Astrocyte (in vitro differentiated cells and primary cell): ENCODE measurements at regions not wholly inside any gene's neighbourhood (a gene's known extent, or its start where the extent isn't known, plus 50 kb on each side); places are given as distances from the start of the nearest gene placed in this dataset.

Experiments
- DNase-seq: peaks from one replicate; pipeline ENCODE4 v3.0.0-alpha.2; 2010; ENCODE audit warnings: low read depth
- FAIRE-seq: peaks from 2 replicates; lab custom pipeline; 2011; peaks lifted over from hg19 to GRCh38; lab: Jason Lieb, UNC
- H2AFZ ChIP-seq: 2 replicates; pipeline ENCODE4 v1.6.0; 2012; ENCODE audit warnings: low read depth, low read length, inconsistent platforms
- H3K27ac ChIP-seq: 2 replicates; pipeline ENCODE4 v1.5.1; 2011; ENCODE audit warnings: low read depth, low read length, inconsistent platforms
- H3K27me3 ChIP-seq: 2 replicates; pipeline ENCODE4 v1.6.0; 2011; ENCODE audit warnings: low read length, inconsistent platforms; ENCODE audit not compliant: insufficient read depth
- H3K36me3 ChIP-seq: 2 replicates; pipeline ENCODE4 v1.5.1; 2011; ENCODE audit warnings: low read length, inconsistent platforms; ENCODE audit not compliant: insufficient read depth
- H3K4me1 ChIP-seq: 2 replicates; pipeline ENCODE4 v1.5.1; 2011; ENCODE audit warnings: low read length, inconsistent platforms; ENCODE audit not compliant: insufficient read depth
- H3K4me2 ChIP-seq: 2 replicates; pipeline ENCODE4 v1.6.0; 2012; ENCODE audit warnings: low read length, inconsistent platforms
- H3K4me3 ChIP-seq: 2 replicates; pipeline ENCODE4 v1.5.1; 2011; ENCODE audit warnings: low read depth, mild to moderate bottlenecking, low read length, inconsistent platforms; ENCODE audit not compliant: insufficient read depth
- H3K79me2 ChIP-seq: 2 replicates; pipeline ENCODE4 v1.6.0; 2012; ENCODE audit warnings: mild to moderate bottlenecking, low read length, inconsistent platforms; ENCODE audit not compliant: insufficient read depth
- H3K9ac ChIP-seq: 2 replicates; pipeline ENCODE4 v1.6.0; 2012; ENCODE audit warnings: mild to moderate bottlenecking, low read length, inconsistent platforms
- H3K9me3 ChIP-seq: 2 replicates; pipeline ENCODE4 v1.5.1; 2012; ENCODE audit warnings: low read depth, mild to moderate bottlenecking, low read length, inconsistent platforms; ENCODE audit not compliant: insufficient read depth
- H4K20me1 ChIP-seq: 2 replicates; pipeline ENCODE4 v1.6.0; 2012; ENCODE audit warnings: low read length, inconsistent platforms; ENCODE audit not compliant: insufficient read depth
- H3K27ac Mint-ChIP-seq: one replicate; pipeline ENCODE4 v1.8.0; 2021; ENCODE audit warnings: mild to moderate bottlenecking, mixed read lengths; ENCODE audit not compliant: unreplicated experiment
- H3K27me3 Mint-ChIP-seq: one replicate; pipeline ENCODE4 v1.8.0; 2021; ENCODE audit warnings: low read depth, mixed read lengths; ENCODE audit not compliant: unreplicated experiment
- H3K36me3 Mint-ChIP-seq: one replicate; pipeline ENCODE4 v1.8.0; 2021; ENCODE audit warnings: low read depth, mixed read lengths; ENCODE audit not compliant: unreplicated experiment
- H3K4me1 Mint-ChIP-seq: one replicate; pipeline ENCODE4 v1.8.0; 2021; ENCODE audit warnings: low read depth, mixed read lengths; ENCODE audit not compliant: unreplicated experiment
- H3K4me3 Mint-ChIP-seq: one replicate; pipeline ENCODE4 v1.8.0; 2021; ENCODE audit warnings: mild to moderate bottlenecking, moderate library complexity, mixed read lengths; ENCODE audit not compliant: unreplicated experiment
- H3K9me3 Mint-ChIP-seq: one replicate; pipeline ENCODE4 v1.8.0; 2021; ENCODE audit warnings: mild to moderate bottlenecking, mixed read lengths; ENCODE audit not compliant: unreplicated experiment
- EZH2 ChIP-seq: IDR thresholded peaks from 2 replicates; pipeline ENCODE4 v1.6.1; 2012; ENCODE audit warnings: mild to moderate bottlenecking, low read length, inconsistent platforms; ENCODE audit not compliant: insufficient read depth
- TF ChIP-seq, protein P1 (sequence below): IDR thresholded peaks from 2 replicates; pipeline ENCODE4 v1.5.1; 2011; ENCODE audit warnings: low read depth, mild to moderate bottlenecking, inconsistent platforms, low read length, moderate library complexity; ENCODE audit not compliant: insufficient read depth

DNA sequence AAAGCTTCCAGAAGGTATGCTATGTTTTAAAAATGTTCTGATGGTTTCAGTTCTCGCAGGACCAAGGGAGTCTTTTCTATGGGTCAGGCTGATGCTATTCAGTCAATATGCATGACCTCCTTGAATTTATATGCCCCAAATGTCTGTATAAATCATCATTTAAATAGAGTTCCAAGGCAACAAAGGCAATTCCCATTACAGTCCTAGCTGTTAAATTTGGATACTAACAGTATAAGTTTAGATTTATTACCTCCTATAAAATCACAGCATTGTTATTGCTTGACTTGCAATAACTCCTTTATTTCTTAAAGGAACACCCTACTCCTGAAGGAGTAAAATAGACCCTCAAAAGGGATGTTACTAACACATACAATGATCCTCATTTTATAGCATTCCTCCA lies 387.7 kb upstream of the CHD1 start:
- H3K36me3 Mint-ChIP-seq, result no peaks in the 10 kb centered on the region

DNA sequence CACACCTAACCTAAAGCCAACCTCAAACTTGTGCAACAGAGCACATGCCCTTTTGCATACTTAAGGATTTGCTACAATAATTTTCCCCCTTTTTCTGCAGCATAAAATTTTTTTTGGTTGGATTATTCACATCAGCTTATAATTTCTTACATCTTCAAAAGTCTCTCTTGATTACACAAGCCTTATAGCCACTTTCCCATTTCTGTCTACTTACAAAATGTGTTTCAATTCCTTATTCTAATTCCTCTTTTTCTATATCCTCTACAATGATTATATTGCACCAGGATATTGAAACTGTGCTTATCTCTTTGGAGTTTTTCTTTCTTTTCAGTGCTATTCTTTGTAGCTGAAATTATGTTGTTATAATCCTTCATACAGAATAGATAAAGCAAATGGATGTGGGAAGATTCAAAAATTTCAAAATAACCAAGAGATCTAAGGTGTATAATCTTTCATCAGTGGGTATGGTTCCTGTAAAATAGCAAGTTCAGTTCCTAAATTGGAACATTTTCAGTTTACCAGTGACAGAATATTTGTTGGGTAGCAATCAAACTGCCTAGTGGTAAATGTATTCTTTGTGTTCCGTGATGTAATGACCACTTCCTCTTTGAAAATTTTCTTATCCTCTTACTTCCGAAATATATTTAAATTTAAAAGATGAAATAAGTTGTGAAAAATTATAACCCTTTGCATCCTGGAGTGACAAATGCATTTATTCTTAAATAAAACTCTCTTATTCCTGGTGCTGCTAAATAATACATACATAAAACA lies 386.8 kb upstream of the CHD1 start:
- Histone ChIP-seq H4K20me1 (no peaks in the 10 kb centered on the region), H3K4me3 (no peak overlapping the region), H2AFZ (no peak overlapping the region), H3K79me2 (no peaks in the 10 kb centered on the region), H3K27ac (no peak overlapping the region), H3K27me3 (no peaks in the 10 kb centered on the region), H3K4me2 (no peak overlapping the region), H3K9me3 (no peaks in the 10 kb centered on the region), H3K4me1 (no peaks in the 10 kb centered on the region), H3K9ac (no peak overlapping the region), H3K36me3 (no peaks in the 10 kb centered on the region)
- H3K36me3 Mint-ChIP-seq, result no peaks in the 10 kb centered on the region
- H3K27me3 Mint-ChIP-seq, result no peaks in the 10 kb centered on the region
- peaks cover 5% of the 10 kb centered on the region for H3K4me1 Mint-ChIP-seq
- H3K9me3 Mint-ChIP-seq, result no peaks in the 10 kb centered on the region
- H3K4me3 Mint-ChIP-seq, result no peak overlapping the region
- H3K27ac Mint-ChIP-seq, result no peak overlapping the region
- no peak for DNase-seq
- no peak for TF ChIP-seq EZH2
- TF ChIP-seq, protein P1, sequence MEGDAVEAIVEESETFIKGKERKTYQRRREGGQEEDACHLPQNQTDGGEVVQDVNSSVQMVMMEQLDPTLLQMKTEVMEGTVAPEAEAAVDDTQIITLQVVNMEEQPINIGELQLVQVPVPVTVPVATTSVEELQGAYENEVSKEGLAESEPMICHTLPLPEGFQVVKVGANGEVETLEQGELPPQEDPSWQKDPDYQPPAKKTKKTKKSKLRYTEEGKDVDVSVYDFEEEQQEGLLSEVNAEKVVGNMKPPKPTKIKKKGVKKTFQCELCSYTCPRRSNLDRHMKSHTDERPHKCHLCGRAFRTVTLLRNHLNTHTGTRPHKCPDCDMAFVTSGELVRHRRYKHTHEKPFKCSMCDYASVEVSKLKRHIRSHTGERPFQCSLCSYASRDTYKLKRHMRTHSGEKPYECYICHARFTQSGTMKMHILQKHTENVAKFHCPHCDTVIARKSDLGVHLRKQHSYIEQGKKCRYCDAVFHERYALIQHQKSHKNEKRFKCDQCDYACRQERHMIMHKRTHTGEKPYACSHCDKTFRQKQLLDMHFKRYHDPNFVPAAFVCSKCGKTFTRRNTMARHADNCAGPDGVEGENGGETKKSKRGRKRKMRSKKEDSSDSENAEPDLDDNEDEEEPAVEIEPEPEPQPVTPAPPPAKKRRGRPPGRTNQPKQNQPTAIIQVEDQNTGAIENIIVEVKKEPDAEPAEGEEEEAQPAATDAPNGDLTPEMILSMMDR, result no peak
- FAIRE-seq, result no peak

More for the DNA sequence above, 387.7 kb upstream of the CHD1 start:
- Histone ChIP-seq H3K4me2 (no peak overlapping the region), H3K27ac (no peak overlapping the region), H3K9me3 (no peaks in the 10 kb centered on the region), H3K4me1 (no peaks in the 10 kb centered on the region), H4K20me1 (no peaks in the 10 kb centered on the region), H3K4me3 (no peak overlapping the region), H3K79me2 (no peaks in the 10 kb centered on the region), H3K36me3 (no peaks in the 10 kb centered on the region), H3K27me3 (no peaks in the 10 kb centered on the region), H2AFZ (no peak overlapping the region), H3K9ac (no peak overlapping the region)
- no peak overlapping the region for H3K27ac Mint-ChIP-seq
- peaks cover 5% of the 10 kb centered on the region for H3K4me1 Mint-ChIP-seq
- no peak for FAIRE-seq
- H3K9me3 Mint-ChIP-seq, result no peaks in the 10 kb centered on the region
- no peak for DNase-seq
- no peaks in the 10 kb centered on the region for H3K27me3 Mint-ChIP-seq
- TF ChIP-seq, protein P1, result no peak
- no peak for TF ChIP-seq EZH2
- no peak overlapping the region for H3K4me3 Mint-ChIP-seq

DNA sequence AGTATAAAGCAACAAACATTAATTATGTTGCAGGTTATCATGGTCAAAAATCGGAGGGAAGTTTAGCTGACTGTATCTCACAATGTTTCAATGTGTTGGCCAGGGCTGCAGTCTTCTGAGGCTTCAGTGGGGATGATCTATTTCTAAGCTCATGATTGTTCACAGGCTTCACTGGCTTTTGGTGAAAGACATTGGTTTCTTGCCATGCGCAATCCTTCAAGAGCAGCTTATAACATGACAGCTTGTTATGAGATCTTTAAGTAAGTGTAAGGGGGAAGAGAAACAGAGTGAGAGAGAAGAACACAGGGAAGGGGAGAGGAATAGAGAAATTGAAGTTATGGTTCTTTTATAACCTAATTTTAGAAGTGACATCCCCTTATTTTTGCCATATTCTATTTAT lies 385.9 kb upstream of the CHD1 start:
- FAIRE-seq (no peak), DNase-seq (no peak)
- no peaks in the 10 kb centered on the region for H3K27me3 Mint-ChIP-seq
- Histone ChIP-seq H3K36me3 (no peaks in the 10 kb centered on the region), H3K27ac (no peak overlapping the region), H2AFZ (no peak overlapping the region), H3K9ac (no peak overlapping the region), H3K4me3 (no peak overlapping the region), H4K20me1 (no peaks in the 10 kb centered on the region), H3K27me3 (no peaks in the 10 kb centered on the region), H3K79me2 (no peaks in the 10 kb centered on the region), H3K4me2 (no peak overlapping the region), H3K4me1 (no peaks in the 10 kb centered on the region), H3K9me3 (no peaks in the 10 kb centered on the region)
- TF ChIP-seq, protein P1, result no peak
- TF ChIP-seq EZH2, result no peak
- peaks cover 5% of the 10 kb centered on the region for H3K4me1 Mint-ChIP-seq
- no peak overlapping the region for H3K27ac Mint-ChIP-seq
- no peaks in the 10 kb centered on the region for H3K9me3 Mint-ChIP-seq
- H3K36me3 Mint-ChIP-seq, result no peaks in the 10 kb centered on the region
- H3K4me3 Mint-ChIP-seq, result no peak overlapping the region
